Bronchial epithelial cell (primary cell): ENCODE measurements at regions not wholly inside any gene's neighbourhood (a gene's known extent, or its start where the extent isn't known, plus 50 kb on each side); places are given as distances from the start of the nearest gene placed in this dataset.

Source experiments
- DNase-seq: peaks from one replicate; pipeline ENCODE4 v3.0.0-alpha.2; 2010; ENCODE audit warnings: low read depth
- FAIRE-seq: peaks from 2 replicates; lab custom pipeline; 2011; peaks lifted over from hg19 to GRCh38; lab: Jason Lieb, UNC
- H3K27me3 ChIP-seq: 2 replicates; pipeline ENCODE4 v1.5.1; 2011; ENCODE audit warnings: low read length; ENCODE audit not compliant: control insufficient read depth, insufficient read depth
- H3K36me3 ChIP-seq: 2 replicates; pipeline ENCODE4 v1.5.1; 2011; ENCODE audit warnings: low read length; ENCODE audit not compliant: control insufficient read depth, insufficient read depth
- H3K4me3 ChIP-seq: 2 replicates; pipeline ENCODE4 v1.5.1; 2011; ENCODE audit warnings: mild to moderate bottlenecking, low read depth, low read length, control low read depth
- TF ChIP-seq, protein P1 (sequence below): IDR thresholded peaks from 2 replicates; pipeline ENCODE4 v1.5.1; 2011; ENCODE audit warnings: mild to moderate bottlenecking, moderate library complexity, low read length, control low read depth, inconsistent platforms; ENCODE audit not compliant: insufficient read depth, severe bottlenecking

DNA sequence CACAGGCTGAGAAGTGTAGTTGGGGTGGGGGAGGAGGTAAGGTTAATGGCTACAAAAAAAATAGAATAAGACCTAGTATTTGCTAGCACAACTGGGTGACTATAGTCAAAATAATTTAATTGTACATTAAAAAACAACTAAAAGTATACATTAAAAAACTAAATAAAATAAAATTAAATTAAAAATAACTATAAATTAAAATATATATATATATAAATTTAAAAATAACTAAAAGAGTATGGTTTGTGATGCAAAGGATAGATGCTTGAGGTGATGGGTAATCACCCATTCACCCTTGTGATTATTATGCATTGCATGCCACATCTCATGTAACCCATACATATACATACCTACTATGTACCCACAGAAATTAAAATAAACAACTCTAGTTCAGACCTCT is 762.5 kb downstream of the SORCS1 start:
- FAIRE-seq, result no peak
- Histone ChIP-seq H3K36me3 (no peaks in the 10 kb centered on the region), H3K27me3 (no peaks in the 10 kb centered on the region), H3K4me3 (no peak overlapping the region)
- TF ChIP-seq, protein P1, sequence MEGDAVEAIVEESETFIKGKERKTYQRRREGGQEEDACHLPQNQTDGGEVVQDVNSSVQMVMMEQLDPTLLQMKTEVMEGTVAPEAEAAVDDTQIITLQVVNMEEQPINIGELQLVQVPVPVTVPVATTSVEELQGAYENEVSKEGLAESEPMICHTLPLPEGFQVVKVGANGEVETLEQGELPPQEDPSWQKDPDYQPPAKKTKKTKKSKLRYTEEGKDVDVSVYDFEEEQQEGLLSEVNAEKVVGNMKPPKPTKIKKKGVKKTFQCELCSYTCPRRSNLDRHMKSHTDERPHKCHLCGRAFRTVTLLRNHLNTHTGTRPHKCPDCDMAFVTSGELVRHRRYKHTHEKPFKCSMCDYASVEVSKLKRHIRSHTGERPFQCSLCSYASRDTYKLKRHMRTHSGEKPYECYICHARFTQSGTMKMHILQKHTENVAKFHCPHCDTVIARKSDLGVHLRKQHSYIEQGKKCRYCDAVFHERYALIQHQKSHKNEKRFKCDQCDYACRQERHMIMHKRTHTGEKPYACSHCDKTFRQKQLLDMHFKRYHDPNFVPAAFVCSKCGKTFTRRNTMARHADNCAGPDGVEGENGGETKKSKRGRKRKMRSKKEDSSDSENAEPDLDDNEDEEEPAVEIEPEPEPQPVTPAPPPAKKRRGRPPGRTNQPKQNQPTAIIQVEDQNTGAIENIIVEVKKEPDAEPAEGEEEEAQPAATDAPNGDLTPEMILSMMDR, result no peak
- DNase-seq, result no peak

DNA sequence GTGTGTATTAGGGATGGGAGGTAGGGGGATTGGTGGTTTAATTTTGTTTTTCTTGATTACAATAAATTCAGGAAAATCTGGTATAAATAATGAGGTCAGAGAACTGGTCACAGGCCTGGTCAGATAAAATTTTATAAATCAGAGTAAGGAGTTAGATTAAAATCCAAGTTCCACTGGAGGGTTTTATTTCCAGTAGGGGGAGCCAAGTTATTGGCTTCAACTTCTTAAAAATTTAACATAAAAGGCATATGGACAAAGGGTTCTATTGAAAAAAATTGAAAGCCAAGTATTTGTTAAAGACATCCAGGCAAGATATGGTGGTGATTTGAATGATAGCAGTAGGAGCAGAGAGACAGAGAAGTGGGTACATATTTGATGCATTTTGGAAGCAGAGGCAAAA is 763.3 kb downstream of the SORCS1 start:
- peak; percentile 41 for DNase-seq

DNA sequence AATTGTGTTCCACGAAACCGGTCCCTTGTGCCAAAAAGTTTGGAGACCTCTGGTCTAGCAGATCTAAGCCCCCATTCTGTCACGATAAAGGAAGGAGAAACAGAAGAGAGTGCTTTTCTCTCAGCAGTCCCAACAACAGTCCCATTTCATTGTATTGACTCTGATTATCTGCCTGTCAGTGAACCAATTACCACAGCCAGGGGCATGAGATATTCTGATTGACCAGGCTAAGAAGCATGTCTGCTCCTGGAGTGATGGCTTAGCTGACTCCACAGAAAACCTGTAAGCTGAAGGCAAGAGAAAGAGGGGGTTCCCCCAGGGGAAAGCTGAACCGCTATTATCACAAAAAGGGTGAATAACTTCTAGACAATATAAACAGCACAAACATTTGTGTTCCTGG is 765.4 kb downstream of the SORCS1 start:
- no peaks in the 10 kb centered on the region for H3K36me3 ChIP-seq
- no peaks in the 10 kb centered on the region for H3K27me3 ChIP-seq
- H3K4me3 ChIP-seq, result no peak overlapping the region
- TF ChIP-seq, protein P1, result no peak
- FAIRE-seq, result no peak
- no peak for DNase-seq

More for the DNA sequence above, 763.3 kb downstream of the SORCS1 start:
- H3K27me3 ChIP-seq, result no peaks in the 10 kb centered on the region
- H3K36me3 ChIP-seq, result no peaks in the 10 kb centered on the region
- no peak overlapping the region for H3K4me3 ChIP-seq
- TF ChIP-seq, protein P1, result peak; percentile 32
- FAIRE-seq, result no peak

DNA sequence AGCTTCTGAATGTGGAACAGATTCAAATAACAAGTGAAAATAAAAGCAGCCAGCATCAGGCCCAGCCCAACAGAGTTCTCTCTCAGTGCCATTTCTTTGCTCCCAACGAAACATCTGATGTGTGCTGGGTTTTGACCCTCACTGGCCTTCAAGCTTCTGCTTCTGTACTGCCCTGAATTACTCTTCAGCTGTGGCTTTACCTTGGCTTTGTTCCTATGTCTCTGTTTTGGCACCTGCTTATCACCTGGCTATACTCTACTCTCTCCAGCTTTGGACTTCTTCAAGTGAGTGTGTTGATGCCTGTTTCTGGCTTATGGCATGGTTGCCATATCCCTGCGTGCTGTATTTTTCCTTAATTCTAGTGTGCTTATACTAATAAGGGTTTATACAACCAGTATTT is 768.3 kb downstream of the SORCS1 start:
- Histone ChIP-seq H3K36me3 (no peaks in the 10 kb centered on the region), H3K4me3 (no peak overlapping the region), H3K27me3 (no peaks in the 10 kb centered on the region)
- FAIRE-seq (no peak), DNase-seq (no peak)
- TF ChIP-seq, protein P1, result no peak

DNA sequence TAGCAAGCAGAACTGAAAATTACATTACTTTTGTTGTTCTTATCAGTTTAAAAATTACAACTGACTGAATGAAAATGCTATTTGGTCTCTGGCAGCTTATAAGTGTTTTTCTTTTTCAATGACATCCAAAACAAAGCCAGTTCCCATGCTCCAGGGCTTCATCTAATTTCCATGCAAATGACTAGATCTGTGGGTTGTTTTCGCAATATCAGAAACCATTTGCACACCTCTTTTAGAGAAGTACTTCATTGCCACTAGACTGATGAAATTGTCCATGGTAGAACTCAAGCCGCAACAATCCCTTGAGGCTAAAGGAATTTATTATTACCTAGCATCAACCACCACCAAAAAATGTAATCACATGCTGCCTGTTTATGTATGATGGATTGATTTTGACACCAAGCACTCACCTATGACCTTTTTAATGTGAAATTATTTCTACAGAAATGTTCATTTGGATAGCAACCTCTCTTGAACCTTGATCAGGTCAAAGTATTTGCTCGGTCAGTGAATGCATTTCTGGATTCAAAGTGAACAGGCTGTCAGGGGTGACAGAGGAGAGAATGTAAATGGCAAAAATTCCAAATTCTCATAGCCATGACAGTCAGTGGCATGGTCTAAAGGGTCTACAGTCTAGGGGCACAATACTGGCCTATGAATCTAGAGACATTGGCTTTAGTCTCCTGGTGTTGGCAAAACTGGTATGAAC is 769.3 kb downstream of the SORCS1 start:
- DNase-seq, result peak; percentile 11

More for the DNA sequence above, 769.3 kb downstream of the SORCS1 start:
- TF ChIP-seq, protein P1, result no peak
- Histone ChIP-seq H3K4me3 (no peak overlapping the region), H3K27me3 (no peaks in the 10 kb centered on the region), H3K36me3 (no peaks in the 10 kb centered on the region)
- no peak for FAIRE-seq
